NCI-H82 (cell line): ENCODE measurements at regions not wholly inside any gene's neighbourhood (a gene's known extent, or its start where the extent isn't known, plus 50 kb on each side); places are given as distances from the start of the nearest gene placed in this dataset.

Experiments used
- DNase-seq: peaks from one replicate; lab custom pipeline; 2025; lab: John Stamatoyannopoulos, UW

- no peak for DNase-seq
Measured at GRCh38 chr3:72299823-72300222, 514.9 kb upstream of the PROK2 start.

GRCh38 chr3:72299321-72299802 is 514.4 kb upstream of the PROK2 start:
- no peak for DNase-seq

GRCh38 chr3:72298201-72299152 is 513.5 kb upstream of the PROK2 start:
- no peak for DNase-seq

GRCh38 chr3:72297481-72297880 is 512.5 kb upstream of the PROK2 start:
- no peak for DNase-seq

- DNase-seq: peak; percentile 32
Measured at GRCh38 chr3:72296477-72297111, 511.6 kb upstream of the PROK2 start.

- DNase-seq: peak; percentile 62
Measured at GRCh38 chr3:72295962-72296450, 511.1 kb upstream of the PROK2 start.

- peak; percentile 20 for DNase-seq
Measured at GRCh38 chr3:72295276-72295961, 510.5 kb upstream of the PROK2 start.

- no peak for DNase-seq
Measured at GRCh38 chr3:72290859-72291638, 506.1 kb upstream of the PROK2 start.

- no peak for DNase-seq
Measured at GRCh38 chr3:72289692-72290071, 504.7 kb upstream of the PROK2 start.

GRCh38 chr3:72288955-72289691 is 504.2 kb upstream of the PROK2 start:
- peak; percentile 91 for DNase-seq

GRCh38 chr3:72287956-72288355 is 503.0 kb upstream of the PROK2 start:
- no peak for DNase-seq

GRCh38 chr3:72285502-72285901 is 500.6 kb upstream of the PROK2 start:
- DNase-seq: no peak

- no peak for DNase-seq
Measured at GRCh38 chr3:72284471-72284870, 499.5 kb upstream of the PROK2 start.

GRCh38 chr3:72282918-72283317 is 498.0 kb upstream of the PROK2 start:
- no peak for DNase-seq

GRCh38 chr3:72281551-72281950 is 496.6 kb upstream of the PROK2 start:
- peak; percentile 13 for DNase-seq

- no peak for DNase-seq
Measured at GRCh38 chr3:72280876-72281275, 495.9 kb upstream of the PROK2 start.

- no peak for DNase-seq
Measured at GRCh38 chr3:72279631-72280041, 494.7 kb upstream of the PROK2 start.

- no peak for DNase-seq
Measured at GRCh38 chr3:72279068-72279604, 494.2 kb upstream of the PROK2 start.

- DNase-seq: peak; percentile 40
Measured at GRCh38 chr3:72278349-72279067, 493.6 kb upstream of the PROK2 start.

GRCh38 chr3:72277710-72278109 is 492.8 kb upstream of the PROK2 start:
- no peak for DNase-seq
